IMR-90 (cell line): ENCODE measurements at regions not wholly inside any gene's neighbourhood (a gene's known extent, or its start where the extent isn't known, plus 50 kb on each side); places are given as distances from the start of the nearest gene placed in this dataset.

Experiments
- ATAC-seq: fragments of 200-7000 bp; cut with Tn5 transposase; 2 replicates; pipeline ENCODE4 v1.9.1; 2020; ENCODE audit warnings: low read depth, mild to moderate bottlenecking, moderate library complexity
- BruUV-seq: library from RNA; stranded (reverse); fragments of 400-500 nt; replicated peaks from 2 replicates; lab custom pipeline; 2021; lab: Mats Ljungman, UMichigan
- CTCF ChIA-PET: fragments of 300-600 bp; formaldehyde crosslinking; extraction: SDS; loops from one replicate; lab custom pipeline; 2021; ENCODE audit warnings: antibody characterized with exemption; lab: Yijun Ruan, JAX
- POLR2A ChIA-PET: fragments of 300-600 bp; sonication (Branson Sonifier 250); formaldehyde crosslinking; loops from one replicate; lab custom pipeline; 2022; ENCODE audit warnings: antibody characterized with exemption; ENCODE audit not compliant: unreplicated experiment; lab: Charles Lee
- DNase-seq: peaks from one replicate; pipeline ENCODE4 v3.0.0; 2013
- H2AFZ ChIP-seq: replicated peaks from 2 replicates; pipeline ENCODE3; 2013; ENCODE audit warnings: low read length, mild to moderate bottlenecking; ENCODE audit not compliant: poor library complexity
- H2AK5ac ChIP-seq: 2 replicates; pipeline ENCODE4 v1.6.1; 2013; ENCODE audit warnings: low read depth, low read length, inconsistent platforms
- H2AK9ac ChIP-seq: replicated peaks from 2 replicates; pipeline ENCODE3; 2013; ENCODE audit warnings: mild to moderate bottlenecking, low read depth, low read length, moderate library complexity; ENCODE audit not compliant: poor library complexity
- H2BK120ac ChIP-seq: 2 replicates; pipeline ENCODE4 v1.6.1; 2013; ENCODE audit warnings: low read depth, low read length, inconsistent platforms
- H2BK15ac ChIP-seq: 3 replicates; pipeline ENCODE4 v1.6.1; 2013; ENCODE audit warnings: low read depth, low read length, inconsistent platforms
- H2BK20ac ChIP-seq: 2 replicates; pipeline ENCODE4 v1.6.1; 2013; ENCODE audit warnings: low read depth, mild to moderate bottlenecking, inconsistent platforms, low read length, moderate library complexity
- H2BK5ac ChIP-seq: 2 replicates; pipeline ENCODE4 v1.6.1; 2013; ENCODE audit warnings: mild to moderate bottlenecking, low read depth, low read length, inconsistent platforms; ENCODE audit not compliant: poor library complexity, severe bottlenecking
- H3K14ac ChIP-seq: replicated peaks from 2 replicates; pipeline ENCODE4 v1.6.1; 2013; ENCODE audit warnings: low read depth, low read length, inconsistent platforms
- H3K18ac ChIP-seq: 2 replicates; pipeline ENCODE4 v1.6.1; 2013; ENCODE audit warnings: low read depth, low read length, control low read depth
- H3K23ac ChIP-seq: 2 replicates; pipeline ENCODE4 v1.6.1; 2013; ENCODE audit warnings: low read depth, low read length, inconsistent platforms
- H3K27ac ChIP-seq: 2 replicates; pipeline ENCODE4 v1.5.1; 2013; ENCODE audit warnings: mild to moderate bottlenecking, control low read depth, low read length; ENCODE audit not compliant: insufficient read depth
- H3K27me3 ChIP-seq: 2 replicates; pipeline ENCODE4 v1.6.1; 2013; ENCODE audit warnings: low read length; ENCODE audit not compliant: control insufficient read depth, insufficient read depth
- H3K36me3 ChIP-seq: 2 replicates; pipeline ENCODE4 v1.6.1; 2013; ENCODE audit warnings: low read length, mixed read lengths; ENCODE audit not compliant: control insufficient read depth, insufficient read depth
- H3K4ac ChIP-seq: 2 replicates; pipeline ENCODE4 v1.6.1; 2013; ENCODE audit warnings: low read depth, low read length, inconsistent platforms
- H3K4me1 ChIP-seq: 2 replicates; pipeline ENCODE4 v1.6.1; 2013; ENCODE audit warnings: low read length, mixed read lengths; ENCODE audit not compliant: control insufficient read depth, insufficient read depth
- H3K4me2 ChIP-seq: 2 replicates; pipeline ENCODE4 v1.6.1; 2013; ENCODE audit warnings: low read depth, mild to moderate bottlenecking, control low read depth, low read length, moderate library complexity
- H3K4me3 ChIP-seq: 2 replicates; pipeline ENCODE4 v1.5.1; 2013; ENCODE audit warnings: low read depth, mild to moderate bottlenecking, control low read depth, low read length, moderate library complexity; ENCODE audit not compliant: insufficient read depth
- H3K56ac ChIP-seq: 2 replicates; pipeline ENCODE4 v1.6.1; 2013; ENCODE audit warnings: low read length, inconsistent platforms; ENCODE audit not compliant: insufficient read depth; ENCODE audit errors: extremely low read depth
- H3K79me1 ChIP-seq, 2 experiments: 2 replicates each; pipeline ENCODE4 v1.6.1; 2013; ENCODE audit warnings: low read length in 2 of 2, inconsistent platforms in 1 of 2, low read depth in 1 of 2
- H3K9ac ChIP-seq: 2 replicates; pipeline ENCODE4 v1.6.1; 2013; ENCODE audit warnings: low read depth, low read length, control low read depth
- H3K9me1 ChIP-seq: 2 replicates; pipeline ENCODE4 v1.6.1; 2013; ENCODE audit warnings: low read length, inconsistent platforms; ENCODE audit not compliant: insufficient read depth
- H3K9me3 ChIP-seq: 2 replicates; pipeline ENCODE4 v1.6.1; 2013; ENCODE audit warnings: low read length; ENCODE audit not compliant: control insufficient read depth, insufficient read depth
- H4K20me1 ChIP-seq: 2 replicates; pipeline ENCODE4 v1.6.1; 2013; ENCODE audit warnings: low read length, inconsistent platforms; ENCODE audit not compliant: insufficient read depth
- H4K5ac ChIP-seq: 2 replicates; pipeline ENCODE4 v1.6.1; 2013; ENCODE audit warnings: mild to moderate bottlenecking, low read depth, low read length, control low read depth
- H4K8ac ChIP-seq, 2 experiments: 2 replicates each; pipeline ENCODE4 v1.6.1; 2013; ENCODE audit warnings: low read depth in 2 of 2, low read length in 2 of 2, control low read depth in 1 of 2, inconsistent platforms in 1 of 2
- H4K91ac ChIP-seq: 2 replicates; pipeline ENCODE4 v1.6.1; 2013; ENCODE audit warnings: low read depth, low read length, inconsistent platforms; ENCODE audit not compliant: insufficient read depth
- BHLHE40 ChIP-seq: fragments of 150-350 bp; IDR thresholded peaks from 2 replicates; pipeline ENCODE4 v1.6.1; 2016; ENCODE audit warnings: mild to moderate bottlenecking, low read depth, low read length
- CEBPB ChIP-seq: IDR thresholded peaks from 2 replicates; pipeline ENCODE4 v1.6.1; 2012; ENCODE audit warnings: low read depth, low read length, improper control_type of control experiment
- CHD1 ChIP-seq: IDR thresholded peaks from 2 replicates; pipeline ENCODE4 v1.6.1; 2012; ENCODE audit warnings: low read depth, low read length, improper control_type of control experiment
- ELK1 ChIP-seq: fragments of 150-350 bp; IDR thresholded peaks from 2 replicates; pipeline ENCODE4 v1.6.1; 2016; ENCODE audit warnings: low read depth, mild to moderate bottlenecking, low read length, moderate library complexity, borderline replicate concordance
- FOS ChIP-seq: fragments of 150-350 bp; IDR thresholded peaks from 2 replicates; pipeline ENCODE4 v1.6.1; 2016; ENCODE audit warnings: low read depth, low read length
- MAFK ChIP-seq: IDR thresholded peaks from 2 replicates; pipeline ENCODE4 v1.6.1; 2012; ENCODE audit warnings: low read depth, low read length, improper control_type of control experiment
- MAZ ChIP-seq: IDR thresholded peaks from 2 replicates; pipeline ENCODE4 v1.6.1; 2012; ENCODE audit warnings: low read depth, mild to moderate bottlenecking, low read length, improper control_type of control experiment, moderate library complexity, borderline replicate concordance
- NFE2L2 ChIP-seq: fragments of 150-350 bp; IDR thresholded peaks from 2 replicates; pipeline ENCODE4 v1.6.1; 2016; ENCODE audit warnings: low read depth, mild to moderate bottlenecking, low read length
- POLR2A ChIP-seq: IDR thresholded peaks from 2 replicates; pipeline ENCODE4 v1.6.1; 2012; ENCODE audit warnings: mild to moderate bottlenecking, low read depth, low read length
- RAD21 ChIP-seq: IDR thresholded peaks from 2 replicates; pipeline ENCODE4 v1.6.1; 2012; ENCODE audit warnings: low read length, improper control_type of control experiment
- RCOR1 ChIP-seq: IDR thresholded peaks from 2 replicates; pipeline ENCODE4 v1.6.1; 2012; ENCODE audit warnings: mild to moderate bottlenecking, low read length, improper control_type of control experiment; ENCODE audit not compliant: insufficient replicate concordance
- RFX5 ChIP-seq: IDR thresholded peaks from 2 replicates; pipeline ENCODE4 v1.8.0; 2012; ENCODE audit warnings: low read depth, mild to moderate bottlenecking, low read length, moderate library complexity
- SMC3 ChIP-seq: fragments of 150-350 bp; IDR thresholded peaks from 2 replicates; pipeline ENCODE4 v1.6.1; 2016; ENCODE audit warnings: low read depth, mild to moderate bottlenecking, antibody characterized with exemption, low read length, moderate library complexity
- USF2 ChIP-seq: fragments of 150-350 bp; IDR thresholded peaks from 2 replicates; pipeline ENCODE4 v1.6.1; 2017; ENCODE audit warnings: mild to moderate bottlenecking, antibody characterized with exemption, low read length, low read depth
- WGBS, 2 experiments: methylation state at CpG; one replicate each; pipeline versions ENCODE4 v1.1.5 to v1.1.7; 2013; ENCODE audit warnings: missing lambda C conversion rate in 2 of 2; ENCODE audit not compliant: insufficient read length in 1 of 2; ENCODE audit errors: extremely low coverage in 2 of 2; 5-methylcytosine and 5-hydroxymethylcytosine counted together
- dilution Hi-C: fragments of 300-500 bp; cut with HindIII; formaldehyde crosslinking; loops from one replicate; pipeline ENCODE4 v1.14.3; 2018; ENCODE audit warnings: low sequenced_read_pairs; ENCODE audit not compliant: unreplicated experiment
- in situ Hi-C: fragments of 300-500 bp; cut with MboI; formaldehyde crosslinking; loops from 3 replicates; pipeline ENCODE4 v1.14.3; 2019; ENCODE audit warnings: low sequenced_read_pairs, inconsistent platforms, mixed read lengths
- intact Hi-C: fragments of 100-400 bp; cut with micrococcal nuclease; formaldehyde crosslinking; loops from 2 replicates; pipeline ENCODE4 v1.10.0; 2022
- TF ChIP-seq, protein P1 (sequence below): conservative IDR thresholded peaks from 2 replicates; pipeline ENCODE4 v1.5.1; 2012; ENCODE audit warnings: mild to moderate bottlenecking, low read depth, low read length, improper control_type of control experiment

GRCh38 chr2:220533485-220533884, 906.1 kb downstream of the SLC4A3 start:
- Histone ChIP-seq H2BK15ac (no peak overlapping the region), H2BK20ac (no peak overlapping the region), H3K18ac (peak overlapping the region; percentile 91; the same call in 1 of the 2 replicates), H4K5ac (peak overlapping the region; percentile 95; the same call in 1 of the 2 replicates), H2AFZ (peak overlapping the region; percentile 16), H3K9me1 (0 out of 2 replicates have a peak, but pooled peaks cover 2% of the 10 kb centered on the region), H3K4ac (peak overlapping the region; percentile 24; the same call in 1 of the 2 replicates), H3K9ac (no peak overlapping the region), H3K14ac (no peak overlapping the region), H4K20me1 (no peaks in the 10 kb centered on the region), H3K9me3 (peaks cover 8% of the 10 kb centered on the region), H3K56ac (no peak overlapping the region), H3K27me3 (no peaks in the 10 kb centered on the region), H3K79me1 (no peaks in the 10 kb centered on the region), H2BK120ac (peak overlapping the region; percentile 24), H2BK5ac (peak overlapping the region; percentile 38), H2AK9ac (no peak overlapping the region), H2AK5ac (peak overlapping the region; percentile 66; the same call in 1 of the 2 replicates), H4K8ac (no peak overlapping the region), H3K4me3 (no peak overlapping the region), H3K4me1 (peaks cover 4% of the 10 kb centered on the region), H4K91ac (0 out of 2 replicates have a peak overlapping the region, but pooled peaks have one; percentile 9), H3K4me2 (peak overlapping the region; percentile 69), H3K27ac (no peak overlapping the region), H3K23ac (no peak overlapping the region), H3K36me3 (no peaks in the 10 kb centered on the region)
- no CpG with 5 or more reads among the region's 2 CpGs for WGBS, 2 experiments
- in situ Hi-C loops: no loop called here
- DNase-seq: peak; percentile 57
- intact Hi-C loops: no loop called here
- ChIA-PET CTCF (interaction anchor here (0.6 to 1.3 kb wide), 5 partner anchors 11 to 47 kb away, joined by 3 read pairs; no protein-coding TSS in a partner anchor), POLR2A (interaction anchor here (0.5 kb wide), 1 partner anchor 742 kb away, joined by 3 read pairs; no protein-coding TSS in a partner anchor)
- dilution Hi-C loops: no loop called here
- BruUV-seq: no TSS peak
- peak; percentile 71 for ATAC-seq
- TF ChIP-seq ELK1 (no peak), RCOR1 (no peak), MAZ (no peak), RAD21 (peak; percentile 32), NFE2L2 (no peak), MAFK (peak; percentile 74), BHLHE40 (no peak), FOS (peak; percentile 28; the same call in 1 of the 2 replicates), SMC3 (no peak), USF2 (no peak), POLR2A (no peak), RFX5 (no peak), CEBPB (no peak), CHD1 (no peak)
- TF ChIP-seq, protein P1, sequence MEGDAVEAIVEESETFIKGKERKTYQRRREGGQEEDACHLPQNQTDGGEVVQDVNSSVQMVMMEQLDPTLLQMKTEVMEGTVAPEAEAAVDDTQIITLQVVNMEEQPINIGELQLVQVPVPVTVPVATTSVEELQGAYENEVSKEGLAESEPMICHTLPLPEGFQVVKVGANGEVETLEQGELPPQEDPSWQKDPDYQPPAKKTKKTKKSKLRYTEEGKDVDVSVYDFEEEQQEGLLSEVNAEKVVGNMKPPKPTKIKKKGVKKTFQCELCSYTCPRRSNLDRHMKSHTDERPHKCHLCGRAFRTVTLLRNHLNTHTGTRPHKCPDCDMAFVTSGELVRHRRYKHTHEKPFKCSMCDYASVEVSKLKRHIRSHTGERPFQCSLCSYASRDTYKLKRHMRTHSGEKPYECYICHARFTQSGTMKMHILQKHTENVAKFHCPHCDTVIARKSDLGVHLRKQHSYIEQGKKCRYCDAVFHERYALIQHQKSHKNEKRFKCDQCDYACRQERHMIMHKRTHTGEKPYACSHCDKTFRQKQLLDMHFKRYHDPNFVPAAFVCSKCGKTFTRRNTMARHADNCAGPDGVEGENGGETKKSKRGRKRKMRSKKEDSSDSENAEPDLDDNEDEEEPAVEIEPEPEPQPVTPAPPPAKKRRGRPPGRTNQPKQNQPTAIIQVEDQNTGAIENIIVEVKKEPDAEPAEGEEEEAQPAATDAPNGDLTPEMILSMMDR: peak; percentile 31; the same call in 1 of the 2 replicates
